Urothelium cell line (cell line): ENCODE measurements at regions not wholly inside any gene's neighbourhood (a gene's known extent, or its start where the extent isn't known, plus 50 kb on each side); places are given as distances from the start of the nearest gene placed in this dataset.

Experiments used
- DNase-seq: peaks from one replicate; pipeline ENCODE4 v3.0.0; 2011; ENCODE audit warnings: low spot score, mixed read lengths
- FAIRE-seq: peaks from 2 replicates; lab custom pipeline; 2011; peaks lifted over from hg19 to GRCh38; lab: Jason Lieb, UNC

- FAIRE-seq (no peak), DNase-seq (no peak)
These were observed 376.7 kb upstream of the DDI1 start for GRCh38 chr11:103659743-103660142.

GRCh38 chr11:103661185-103661584 lies 375.3 kb upstream of the DDI1 start:
- FAIRE-seq (no peak), DNase-seq (no peak)

GRCh38 chr11:103661991-103662390 lies 374.4 kb upstream of the DDI1 start:
- DNase-seq: no peak
- FAIRE-seq: no peak

GRCh38 chr11:103662880-103663279 lies 373.6 kb upstream of the DDI1 start:
- FAIRE-seq (no peak), DNase-seq (no peak)

GRCh38 chr11:103668859-103669258 lies 367.6 kb upstream of the DDI1 start:
- DNase-seq (no peak), FAIRE-seq (no peak)

- DNase-seq (no peak), FAIRE-seq (no peak)
These were observed 365.2 kb upstream of the DDI1 start for GRCh38 chr11:103671143-103671651.

- FAIRE-seq (no peak), DNase-seq (no peak)
These were observed 362.7 kb upstream of the DDI1 start for GRCh38 chr11:103673773-103674172.

- FAIRE-seq: no peak
These were observed 360.0 kb upstream of the DDI1 start for GRCh38 chr11:103676413-103676812.

GRCh38 chr11:103680826-103681225 lies 355.6 kb upstream of the DDI1 start:
- DNase-seq (no peak), FAIRE-seq (peak; percentile 37)

More at GRCh38 chr11:103676413-103676812, 360.0 kb upstream of the DDI1 start:
- DNase-seq: no peak

GRCh38 chr11:103681855-103682254 lies 354.6 kb upstream of the DDI1 start:
- FAIRE-seq (no peak), DNase-seq (no peak)

GRCh38 chr11:103682318-103683184 lies 353.9 kb upstream of the DDI1 start:
- DNase-seq (peak; percentile 71), FAIRE-seq (peak; percentile 85)

- FAIRE-seq: no peak
- DNase-seq: no peak
These were observed 352.9 kb upstream of the DDI1 start for GRCh38 chr11:103683576-103683975.

- DNase-seq: no peak
- no peak for FAIRE-seq
These were observed 347.5 kb upstream of the DDI1 start for GRCh38 chr11:103688924-103689323.

- FAIRE-seq: no peak
- DNase-seq: no peak
These were observed 346.1 kb upstream of the DDI1 start for GRCh38 chr11:103690356-103690755.

GRCh38 chr11:103696123-103696522 lies 340.3 kb upstream of the DDI1 start:
- FAIRE-seq (no peak), DNase-seq (no peak)

- no peak for DNase-seq
- FAIRE-seq: no peak
These were observed 337.2 kb upstream of the DDI1 start for GRCh38 chr11:103699216-103699615.

GRCh38 chr11:103699656-103700055 lies 336.8 kb upstream of the DDI1 start:
- no peak for FAIRE-seq
- DNase-seq: no peak

- DNase-seq: no peak
These were observed 335.8 kb upstream of the DDI1 start for GRCh38 chr11:103700622-103701021.

GRCh38 chr11:103703437-103703836 lies 333.0 kb upstream of the DDI1 start:
- no peak for DNase-seq
- FAIRE-seq: no peak

More at GRCh38 chr11:103700622-103701021, 335.8 kb upstream of the DDI1 start:
- no peak for FAIRE-seq

GRCh38 chr11:103703954-103704353 lies 332.5 kb upstream of the DDI1 start:
- DNase-seq (no peak), FAIRE-seq (no peak)

GRCh38 chr11:103705642-103706041 lies 330.8 kb upstream of the DDI1 start:
- FAIRE-seq (no peak), DNase-seq (no peak)

- no peak for DNase-seq
These were observed 327.1 kb upstream of the DDI1 start for GRCh38 chr11:103709371-103709770.

More at GRCh38 chr11:103709371-103709770, 327.1 kb upstream of the DDI1 start:
- no peak for FAIRE-seq
